ENCODE measurements at regions not wholly inside any gene's neighbourhood (a gene's known extent, or its start where the extent isn't known, plus 50 kb on each side); places are given as distances from the start of the nearest gene placed in this dataset.
"Not testable (repeated sequence)": the region's sequence is repeated elsewhere in the genome, so short reads cannot be mapped to it uniquely, and the experiment has no call there.

GRCh38 chr9:96157675-96158074, 144.3 kb downstream of the HSD17B3 start:
- DNase-seq (ENCODE audit: low read depth in 4 of 4, low spot score in 1 of 4) = no peak

GRCh38 chr9:96156171-96156974, 145.6 kb downstream of the HSD17B3 start:
- no peak for DNase-seq (ENCODE audit: low read depth in 4 of 4, low spot score in 1 of 4)

DNA sequence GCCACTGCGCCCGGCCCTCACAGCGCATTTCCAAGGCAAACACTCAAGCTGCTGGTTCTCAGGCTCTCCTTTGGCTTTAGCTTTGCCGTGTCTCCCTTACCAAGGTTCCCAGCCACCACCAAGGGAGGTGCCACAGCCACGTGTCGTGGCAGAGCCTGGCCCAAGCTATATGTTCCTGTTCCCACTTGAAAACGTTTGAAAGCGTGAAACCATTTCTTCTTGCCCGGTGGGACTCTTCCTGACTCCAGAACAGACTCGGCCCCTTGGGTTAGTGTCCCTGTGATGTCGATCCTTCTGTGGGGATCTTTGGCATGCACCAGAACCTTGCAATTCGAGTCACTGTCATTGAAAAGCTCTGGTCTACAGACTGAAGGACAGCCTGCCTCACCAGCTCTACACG, 147.9 kb downstream of the HSD17B3 start:
- DNase-seq (ENCODE audit: low read depth in 4 of 4, low spot score in 1 of 4) = no peak

- no peak for DNase-seq (ENCODE audit: low read depth in 4 of 4, low spot score in 1 of 4)
Observed at GRCh38 chr9:96152550-96152949, 149.4 kb downstream of the HSD17B3 start.

- DNase-seq (ENCODE audit: low read depth in 4 of 4, low spot score in 1 of 4) = peak in 1 of 4 experiments; percentile 38
Observed at GRCh38 chr9:96150324-96151227, 151.4 kb downstream of the HSD17B3 start.

GRCh38 chr9:96149533-96150280, 152.3 kb downstream of the HSD17B3 start:
- DNase-seq (ENCODE audit: low read depth in 4 of 4, low spot score in 1 of 4) = no peak

DNA sequence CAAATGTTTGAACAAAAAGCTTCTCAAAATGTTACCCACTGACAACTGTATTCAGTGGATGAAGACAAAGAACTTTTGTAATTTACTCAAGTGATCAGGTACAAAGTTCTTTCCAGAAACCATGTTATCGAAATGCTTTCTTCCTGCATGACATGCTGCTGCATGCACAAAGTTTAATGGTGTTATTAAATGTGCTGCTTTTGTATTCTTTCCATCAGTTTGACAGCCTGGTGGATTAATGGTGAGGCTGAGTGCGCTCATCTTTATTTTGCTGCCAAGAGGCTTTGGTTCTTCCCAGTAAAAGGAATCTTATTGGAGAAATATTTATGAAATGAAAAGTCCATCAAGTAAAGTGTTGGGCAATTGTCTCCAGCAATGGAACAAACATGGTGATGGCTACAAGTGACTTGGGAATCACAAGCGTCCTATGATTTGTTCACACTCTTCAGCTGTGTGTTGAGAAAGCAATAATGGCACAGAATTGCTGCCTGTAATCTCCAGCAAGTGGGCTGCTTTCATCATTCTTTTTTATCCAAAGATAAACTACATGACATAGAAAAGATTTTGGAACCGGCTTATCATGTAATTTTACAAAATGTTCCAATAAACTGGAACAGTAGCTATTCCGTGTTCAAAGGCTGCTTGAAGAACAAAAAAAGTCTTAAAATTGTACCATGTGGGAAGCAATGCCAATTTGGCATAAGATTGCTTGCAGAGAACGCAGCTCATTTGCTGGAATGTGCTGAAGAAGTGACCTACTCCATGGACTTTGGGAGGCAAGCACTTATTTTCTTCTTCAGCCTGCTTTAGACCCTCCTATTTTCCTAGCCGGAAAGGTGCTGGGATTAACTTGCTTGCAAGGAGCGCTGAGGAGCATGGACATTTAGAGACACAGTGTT, 153.1 kb downstream of the HSD17B3 start:
- DNase-seq (ENCODE audit: low read depth in 4 of 4, low spot score in 1 of 4) = no peak

DNA sequence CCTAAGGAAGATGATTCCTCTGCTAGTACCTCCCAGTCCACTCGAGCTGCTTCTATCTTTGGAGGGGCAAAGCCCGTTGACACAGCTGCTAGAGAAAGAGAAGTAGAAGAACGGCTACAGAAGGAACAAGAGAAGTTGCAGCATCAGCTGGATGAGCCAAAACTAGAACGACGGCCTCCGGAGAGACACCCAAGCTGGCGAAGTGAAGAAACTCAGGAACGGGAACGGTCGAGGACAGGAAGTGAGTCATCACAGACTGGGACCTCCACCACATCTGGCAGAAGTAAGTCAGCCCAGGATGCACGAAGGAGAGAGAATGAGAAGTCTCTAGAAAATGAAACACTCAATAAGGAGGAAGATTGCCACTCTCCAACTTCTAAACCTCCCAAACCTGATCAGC, 154.9 kb downstream of the HSD17B3 start:
- DNase-seq (ENCODE audit: low read depth in 4 of 4, low spot score in 1 of 4) = not testable (repeated sequence)

- DNase-seq (ENCODE audit: low read depth in 4 of 4, low spot score in 1 of 4) = no peak
Observed at GRCh38 chr9:96141666-96142065, 160.3 kb downstream of the HSD17B3 start.

DNA sequence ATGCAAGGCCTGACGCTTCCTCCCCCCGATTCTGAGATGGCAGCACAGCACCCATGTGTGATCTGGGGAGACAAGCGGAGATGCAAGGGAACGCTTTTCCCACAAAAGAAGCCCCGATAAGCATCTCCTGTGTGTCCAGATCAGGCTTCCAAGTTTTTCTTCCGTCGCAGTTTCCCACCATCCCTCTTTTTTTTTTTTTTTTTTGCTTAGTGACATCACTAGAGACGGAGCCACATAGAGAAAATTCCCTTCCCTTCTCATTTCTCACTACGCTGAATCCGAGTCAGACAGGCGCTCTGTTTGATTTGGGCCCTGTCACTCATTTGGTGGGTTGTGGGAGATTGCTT, 160.9 kb downstream of the HSD17B3 start:
- DNase-seq (ENCODE audit: low read depth in 4 of 4, low spot score in 1 of 4) = no peak

- DNase-seq (ENCODE audit: low read depth in 4 of 4, low spot score in 1 of 4) = no peak
Observed at GRCh38 chr9:96140296-96141127, 161.5 kb downstream of the HSD17B3 start.

DNA sequence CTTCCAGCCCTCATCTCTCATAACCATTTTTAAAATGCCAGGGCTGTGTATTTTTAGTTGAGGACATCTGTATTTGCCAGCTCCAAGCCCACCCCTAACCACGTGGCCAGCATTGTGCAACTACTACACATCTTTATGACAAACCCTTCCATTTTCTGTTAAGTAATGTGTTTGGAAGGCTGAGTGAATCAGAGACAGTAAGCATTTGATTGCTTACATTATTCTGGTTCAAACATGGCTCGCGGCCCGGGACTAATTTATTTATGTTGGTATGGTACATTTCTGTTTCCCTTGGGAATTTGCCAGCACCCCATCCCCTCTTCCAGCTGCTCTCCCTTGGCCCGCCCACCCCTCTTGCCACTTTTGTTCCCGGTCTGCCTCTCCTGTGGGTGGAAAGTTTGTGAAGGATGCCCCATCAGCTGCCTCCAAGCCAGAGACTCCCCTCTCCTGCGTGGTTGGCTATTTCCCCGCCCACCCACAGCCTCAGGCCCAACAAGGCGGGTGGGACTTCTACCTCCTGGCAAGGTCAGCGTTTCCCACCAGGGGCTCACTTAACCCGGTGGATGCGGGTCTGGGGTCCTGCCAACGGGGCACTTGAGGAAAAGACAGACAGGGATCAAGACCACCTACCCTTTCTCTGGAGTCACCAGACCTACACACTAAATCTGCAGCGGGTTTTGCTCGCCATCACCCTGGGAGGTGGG, 162.2 kb downstream of the HSD17B3 start:
- no peak for DNase-seq (ENCODE audit: low read depth in 4 of 4, low spot score in 1 of 4)

- DNase-seq (ENCODE audit: low read depth in 4 of 4, low spot score in 1 of 4) = no peak
Observed at GRCh38 chr9:96138616-96139015, 163.4 kb downstream of the HSD17B3 start.

DNA sequence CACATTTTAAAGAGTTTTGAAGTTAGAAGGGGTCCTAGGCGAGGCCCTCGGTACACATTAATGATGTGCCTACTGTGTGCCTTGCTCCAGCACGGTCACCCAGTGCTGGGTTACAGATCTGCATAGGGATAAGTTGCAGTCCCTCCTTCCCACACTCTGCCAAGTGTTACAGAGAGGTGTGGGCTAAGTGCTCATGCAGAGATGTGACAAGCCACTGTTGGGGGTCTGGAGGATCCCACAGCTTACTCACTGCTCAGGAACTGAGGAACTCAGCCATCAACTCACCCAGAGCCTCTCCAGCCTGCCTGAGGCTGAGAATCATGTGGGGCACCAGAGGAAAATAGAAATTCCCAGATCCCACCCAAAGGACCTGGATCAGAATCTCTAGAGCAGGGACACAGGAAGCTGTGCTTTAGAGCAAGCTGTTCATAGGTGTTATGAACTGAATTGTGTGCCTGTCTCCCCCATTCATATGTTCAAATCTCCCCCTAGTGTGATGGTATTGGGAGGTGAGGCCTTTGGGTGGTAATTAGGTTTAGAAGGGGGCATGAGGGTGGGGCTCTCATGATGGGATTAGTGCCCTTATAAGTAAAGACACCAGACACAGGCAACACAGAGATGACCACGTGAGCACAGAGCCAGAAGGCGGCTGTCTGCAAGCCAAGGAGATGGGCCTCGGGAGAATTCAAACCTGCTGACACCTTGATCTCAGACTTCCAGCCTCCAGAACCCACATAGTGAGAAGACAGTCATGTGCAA, 164.1 kb downstream of the HSD17B3 start:
- no peak for DNase-seq (ENCODE audit: low read depth in 4 of 4, low spot score in 1 of 4)

GRCh38 chr9:96136992-96137670, 164.8 kb downstream of the HSD17B3 start:
- DNase-seq (ENCODE audit: low read depth in 4 of 4, low spot score in 1 of 4) = no peak

GRCh38 chr9:96135753-96136290, 166.2 kb downstream of the HSD17B3 start:
- no peak for DNase-seq (ENCODE audit: low read depth in 4 of 4, low spot score in 1 of 4)

DNA sequence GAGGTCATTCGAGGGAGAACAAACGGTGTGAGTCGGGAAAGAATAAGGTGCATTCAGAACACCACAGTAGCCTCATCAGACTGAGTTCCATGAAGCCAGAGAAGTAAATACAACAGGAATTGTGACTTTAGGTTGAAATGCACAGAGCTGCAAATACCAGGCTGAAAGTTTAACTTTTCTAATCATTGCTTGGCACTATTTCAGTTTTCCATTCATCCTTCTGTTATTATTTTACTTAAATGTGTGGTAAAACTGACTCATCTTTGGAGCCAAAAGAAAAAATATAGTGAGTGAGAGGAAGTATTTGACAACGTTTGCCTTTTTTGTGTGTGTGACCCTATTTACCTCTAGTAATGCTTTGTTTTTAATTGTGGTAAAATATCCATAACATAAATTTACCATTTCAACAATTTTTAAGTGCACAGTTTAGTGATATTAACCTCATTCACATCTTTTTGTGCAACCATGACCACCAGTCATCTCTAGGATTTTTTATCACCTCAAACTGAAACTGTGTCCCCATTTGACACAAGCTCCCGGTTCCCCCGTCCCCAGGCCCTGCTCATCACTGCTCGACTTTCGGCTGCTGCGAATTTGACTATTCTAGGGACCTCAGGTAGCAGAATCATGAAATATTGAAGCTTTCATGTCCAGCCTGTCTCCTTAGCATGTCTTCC, 166.8 kb downstream of the HSD17B3 start:
- DNase-seq (ENCODE audit: low read depth in 4 of 4, low spot score in 1 of 4) = no peak

All from stimulated activated CD4-positive, alpha-beta T cell treated with anti-CD3 and anti-CD28 coated beads, Interleukin-1b, Interleukin-23, amount 100 ng/mL, for 24 hours (primary cell).